Kasumi-1 (cell line): ENCODE measurements at regions not wholly inside any gene's neighbourhood (a gene's known extent, or its start where the extent isn't known, plus 50 kb on each side); places are given as distances from the start of the nearest gene placed in this dataset.
"Not testable (repeated sequence)": the region's sequence is repeated elsewhere in the genome, so short reads cannot be mapped to it uniquely, and the experiment has no call there.

ENCODE experiments used
- DNase-seq, 2 experiments: peaks; one replicate each; lab custom pipeline; 2025; lab: John Stamatoyannopoulos, UW

DNA sequence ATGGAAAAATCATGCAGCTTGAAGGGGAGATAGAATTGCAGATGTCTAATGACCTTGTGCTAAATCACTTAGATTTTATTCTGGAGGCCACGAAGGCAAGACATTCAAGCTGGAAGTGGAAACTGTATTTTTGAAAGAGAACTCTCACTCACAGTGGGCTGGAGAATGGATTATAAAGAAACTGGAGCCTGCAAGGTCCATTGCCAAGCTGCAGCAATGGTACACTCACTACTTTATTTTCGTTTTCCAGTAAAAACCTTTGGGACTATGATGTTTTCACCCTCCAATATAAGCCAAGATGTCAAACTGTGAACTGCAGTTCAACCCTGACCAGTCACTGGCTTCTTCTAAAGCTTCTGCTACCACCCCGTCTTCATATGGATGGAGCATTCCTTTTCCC is 62.0 kb downstream of the SKIDA1 start:
- DNase-seq, result no peak

DNA sequence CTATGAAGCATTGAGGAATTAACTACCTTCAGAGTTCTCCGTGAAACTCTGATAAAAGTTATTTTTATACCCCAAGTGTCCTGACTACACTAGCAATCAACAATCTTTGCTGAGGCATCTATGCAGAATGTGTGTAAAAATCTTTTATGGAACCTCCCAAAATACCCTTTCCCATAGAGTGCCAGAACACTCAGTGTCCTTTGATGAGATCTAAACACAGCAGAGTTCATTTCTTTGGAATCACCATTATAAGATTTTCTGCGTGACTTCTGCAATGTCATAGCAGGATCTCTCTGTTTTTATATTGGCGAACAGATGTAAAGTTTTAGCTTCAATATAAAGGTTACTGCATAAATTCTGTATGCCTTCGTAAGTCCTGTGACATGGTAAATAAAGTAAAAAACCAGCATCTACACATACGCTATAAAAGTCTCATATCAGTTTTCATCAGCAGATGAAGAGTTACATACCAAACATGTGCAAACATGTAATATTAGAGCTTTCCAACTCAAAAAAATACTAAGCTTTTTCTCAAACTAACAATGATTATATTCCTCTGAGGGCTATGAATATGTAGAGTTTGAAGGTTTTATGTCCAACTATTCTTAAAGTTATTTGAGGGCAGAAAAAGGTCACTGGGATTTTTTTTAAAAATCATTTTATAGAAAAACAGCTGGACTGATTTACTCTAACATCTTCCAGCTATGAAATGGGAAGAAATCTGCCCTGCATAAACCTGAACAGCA is 67.2 kb downstream of the SKIDA1 start:
- no peak for DNase-seq

DNA sequence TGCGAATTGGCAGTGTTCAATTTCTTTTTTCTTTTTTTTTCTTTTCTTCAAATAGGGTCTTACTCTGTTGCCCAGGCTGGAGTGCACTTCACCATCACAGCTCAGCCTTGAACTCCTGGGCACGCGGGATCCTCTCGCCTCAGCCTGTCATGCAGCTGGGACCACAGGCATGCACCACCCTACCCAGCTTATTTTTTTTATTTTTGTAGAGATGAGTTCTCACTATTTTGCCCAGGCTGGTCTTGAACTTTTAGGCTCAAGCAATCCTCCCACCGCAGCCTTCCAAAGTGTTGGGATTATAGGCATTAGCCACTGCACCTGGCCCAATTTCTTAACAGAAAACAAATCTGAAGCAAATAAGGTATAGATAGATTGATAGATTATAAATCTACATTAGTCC is 69.3 kb downstream of the SKIDA1 start:
- no peak for DNase-seq

GRCh38 chr10:21452203-21452602 is 73.3 kb downstream of the SKIDA1 start:
- DNase-seq, result no peak

DNA sequence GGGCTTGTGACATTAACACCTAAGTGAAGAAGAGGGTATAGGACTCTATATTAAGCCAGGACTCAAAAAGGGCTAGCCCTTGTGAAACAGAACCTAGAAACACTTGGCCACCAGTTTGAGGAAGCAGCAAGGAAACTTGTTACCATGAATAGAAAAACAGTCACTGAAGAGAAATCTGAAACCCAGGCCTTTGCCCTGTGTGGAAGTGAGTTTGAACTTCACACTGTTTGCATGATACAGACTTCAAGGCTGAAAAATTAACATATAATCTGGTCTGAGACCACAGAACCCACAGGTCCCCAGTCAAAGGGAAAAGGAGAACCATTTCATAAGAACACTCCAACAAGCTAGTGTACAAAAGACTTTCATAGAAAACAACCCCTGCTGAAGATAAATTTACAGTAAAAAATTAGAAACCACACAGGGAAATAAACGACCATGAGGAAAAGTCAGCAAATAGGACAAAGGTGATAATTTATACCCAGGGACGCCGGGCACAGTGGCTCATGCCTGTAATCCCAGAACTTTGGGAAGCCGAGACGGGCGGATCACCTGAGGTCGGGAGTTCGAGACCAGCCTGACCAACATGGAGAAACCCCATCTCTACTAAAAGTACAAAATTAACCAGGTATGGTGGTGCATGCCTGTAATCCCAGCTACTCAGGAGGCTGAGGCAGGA is 76.1 kb downstream of the SKIDA1 start:
- DNase-seq, result peak; percentile 99

GRCh38 chr10:21445163-21445562 is 80.3 kb downstream of the SKIDA1 start:
- DNase-seq, result no peak

DNA sequence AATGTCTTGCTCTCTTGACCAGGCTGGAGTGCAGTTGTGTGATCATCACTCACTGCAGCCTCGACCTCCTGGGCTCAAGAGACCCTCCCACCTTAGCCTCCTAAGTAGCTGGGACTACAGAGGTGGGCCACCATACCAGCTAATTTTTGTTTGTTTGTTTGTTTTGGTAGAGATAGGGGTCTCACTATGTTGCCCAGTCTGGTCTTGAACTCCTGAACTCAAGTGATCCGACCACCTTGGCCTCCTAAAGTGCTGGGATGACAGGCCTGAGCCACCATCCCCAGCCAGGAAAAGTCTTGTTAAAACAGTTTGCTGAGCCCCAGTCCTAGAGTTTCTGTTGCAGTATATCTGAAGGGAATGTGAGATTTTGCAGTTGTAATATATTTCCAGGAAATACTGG is 83.9 kb downstream of the SKIDA1 start:
- no peak for DNase-seq

- not testable (repeated sequence) for DNase-seq
Observed at GRCh38 chr10:21438914-21439313, 86.6 kb downstream of the SKIDA1 start.

DNA sequence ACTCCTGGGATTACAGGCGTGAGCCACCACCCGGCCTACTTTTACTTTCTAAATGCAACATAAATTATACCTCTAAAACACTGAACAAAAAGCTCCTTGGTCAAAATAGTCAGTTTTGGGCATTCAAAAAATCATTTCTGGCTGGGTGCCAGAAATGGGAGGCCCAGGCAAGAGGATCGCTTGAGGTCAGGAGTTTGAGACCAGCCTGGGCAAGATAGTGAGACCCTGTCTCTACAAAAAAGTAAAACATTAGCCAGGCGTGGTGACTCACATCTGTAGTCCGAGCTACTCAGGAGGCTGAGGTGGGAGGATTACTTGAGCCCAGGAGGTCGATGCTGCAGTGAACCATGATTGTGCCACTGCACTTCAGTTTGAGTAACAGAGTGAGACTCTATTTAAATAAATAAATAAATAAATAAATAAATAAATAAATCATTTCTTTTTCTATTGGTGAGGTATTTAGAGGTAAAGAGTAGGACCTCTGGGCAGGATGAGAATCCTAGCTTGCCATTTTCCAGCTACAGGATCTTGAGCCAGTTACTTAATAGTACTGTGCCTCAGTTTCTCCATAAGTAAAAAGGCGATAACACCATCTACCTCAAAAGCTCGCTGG is 87.6 kb downstream of the SKIDA1 start:
- DNase-seq, result no peak

DNA sequence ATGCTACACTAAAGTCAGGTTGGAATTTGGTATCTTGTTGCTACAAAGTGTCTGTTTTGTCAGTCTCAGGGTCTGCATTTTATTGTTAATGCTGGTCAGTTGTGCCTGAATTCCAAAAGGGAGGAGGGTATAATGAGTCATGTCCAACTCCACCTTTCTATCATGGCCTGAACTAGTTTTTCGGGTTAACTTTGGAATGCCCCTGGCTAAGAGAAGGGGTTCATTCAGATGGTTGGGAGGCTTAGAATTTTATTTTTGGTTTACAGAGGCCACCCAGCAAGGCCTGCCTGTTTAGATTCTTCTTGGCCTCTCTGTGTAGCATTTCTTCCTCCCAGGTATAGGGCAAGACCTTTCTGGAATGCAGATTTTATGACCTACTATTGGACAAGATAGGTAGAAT is 93.2 kb downstream of the SKIDA1 start:
- no peak for DNase-seq

DNA sequence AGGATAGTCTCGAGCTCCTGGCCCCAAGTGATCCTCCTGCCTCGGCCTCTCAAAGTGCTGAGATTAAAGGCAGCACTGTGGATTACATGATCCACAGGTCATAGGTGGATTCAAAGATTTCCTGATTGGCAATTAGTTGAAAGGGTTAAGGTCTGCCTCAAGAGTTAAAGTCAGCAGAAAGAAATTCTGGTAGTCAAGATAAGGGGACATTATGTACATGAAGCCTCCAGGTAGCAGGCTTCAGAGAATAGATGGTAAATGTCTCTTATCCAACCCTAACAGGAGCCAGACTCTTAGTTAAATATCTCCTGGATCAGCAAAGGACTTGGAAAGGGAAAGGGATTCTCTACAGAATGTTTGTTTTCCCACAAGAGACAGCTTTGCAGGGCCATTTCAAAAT is 93.7 kb downstream of the SKIDA1 start:
- DNase-seq, result no peak

DNA sequence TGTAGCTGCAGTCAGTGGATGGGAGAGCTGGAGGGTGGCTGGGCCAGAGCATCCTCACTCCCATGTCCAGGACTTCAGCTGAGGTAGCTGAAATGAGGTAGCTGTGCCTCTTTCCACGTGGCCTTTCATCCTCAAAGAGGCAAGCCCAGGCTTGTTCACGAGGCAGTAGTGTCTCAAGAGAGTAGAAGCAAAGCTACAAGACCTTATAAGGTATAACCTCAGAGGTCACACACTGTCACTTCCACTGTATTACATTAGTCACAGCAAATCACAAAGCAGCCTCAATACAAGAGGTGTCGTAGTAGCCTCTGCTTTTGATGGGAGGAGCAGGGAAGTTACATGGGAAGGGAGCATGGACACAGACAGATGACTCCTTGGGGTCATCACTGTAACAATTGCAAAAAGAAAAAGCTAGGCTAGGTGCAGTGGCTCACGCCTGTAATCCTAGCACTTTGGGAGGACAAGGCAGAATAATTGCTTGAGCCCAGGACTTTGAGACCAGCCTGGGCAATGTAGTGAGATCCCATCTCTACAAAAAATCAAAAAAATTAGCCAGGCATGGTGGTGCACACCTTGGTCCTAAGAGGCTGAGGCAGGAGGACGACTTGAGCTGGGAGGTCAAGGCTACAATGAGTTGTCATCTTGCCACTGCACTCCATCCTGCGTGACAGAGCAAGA is 97.5 kb downstream of the SKIDA1 start:
- DNase-seq, result no peak

- DNase-seq, result no peak
Observed at GRCh38 chr10:21424459-21424861, 101.0 kb downstream of the SKIDA1 start.

GRCh38 chr10:21423850-21424249 is 101.6 kb downstream of the SKIDA1 start:
- no peak for DNase-seq

- no peak for DNase-seq
Observed at GRCh38 chr10:21423338-21423737, 102.1 kb downstream of the SKIDA1 start.

GRCh38 chr10:21421794-21422193 is 103.7 kb downstream of the SKIDA1 start:
- DNase-seq, result no peak

DNA sequence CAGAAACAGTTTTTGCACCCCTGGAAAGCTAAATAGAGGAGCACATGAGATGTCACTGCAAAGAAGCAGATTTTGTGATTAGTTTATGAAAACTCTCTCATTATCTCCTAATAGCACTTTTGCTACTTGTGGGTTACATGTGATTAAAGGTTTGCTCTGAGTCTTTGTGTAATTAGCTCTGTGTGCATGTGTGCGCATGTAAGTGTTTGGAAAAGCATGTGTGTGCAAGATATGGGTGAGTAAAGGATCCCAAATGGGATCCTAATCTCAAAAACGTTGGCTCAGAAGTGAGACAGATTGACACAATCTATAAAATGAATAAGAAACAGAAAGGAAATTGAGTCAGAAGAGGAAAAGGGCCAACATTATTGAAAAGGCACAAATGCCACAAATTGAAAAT is 104.5 kb downstream of the SKIDA1 start:
- DNase-seq, result no peak

- DNase-seq, result not testable (repeated sequence)
Observed at GRCh38 chr10:21418981-21419576, 106.4 kb downstream of the SKIDA1 start.

GRCh38 chr10:21417172-21417712 is 108.2 kb downstream of the SKIDA1 start:
- no peak for DNase-seq

DNA sequence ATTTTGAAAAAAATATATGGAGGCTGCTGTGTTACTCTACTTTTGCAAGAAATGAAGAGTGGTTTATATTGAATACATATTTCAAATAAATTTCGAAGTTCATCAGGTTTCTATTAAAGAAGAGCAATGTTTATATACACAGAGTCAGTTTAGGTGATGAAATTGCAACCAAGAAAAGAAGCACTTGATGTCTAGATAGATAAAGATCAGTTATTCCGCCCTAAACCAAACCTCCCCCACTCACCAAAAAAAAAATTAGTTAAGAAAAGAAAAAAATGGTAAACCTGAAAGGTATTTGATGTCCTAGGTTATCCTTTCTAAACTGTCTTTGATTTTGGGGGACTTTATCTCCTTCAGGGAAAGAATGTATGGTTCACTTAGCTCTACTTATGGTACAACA is 111.8 kb downstream of the SKIDA1 start:
- no peak for DNase-seq

DNA sequence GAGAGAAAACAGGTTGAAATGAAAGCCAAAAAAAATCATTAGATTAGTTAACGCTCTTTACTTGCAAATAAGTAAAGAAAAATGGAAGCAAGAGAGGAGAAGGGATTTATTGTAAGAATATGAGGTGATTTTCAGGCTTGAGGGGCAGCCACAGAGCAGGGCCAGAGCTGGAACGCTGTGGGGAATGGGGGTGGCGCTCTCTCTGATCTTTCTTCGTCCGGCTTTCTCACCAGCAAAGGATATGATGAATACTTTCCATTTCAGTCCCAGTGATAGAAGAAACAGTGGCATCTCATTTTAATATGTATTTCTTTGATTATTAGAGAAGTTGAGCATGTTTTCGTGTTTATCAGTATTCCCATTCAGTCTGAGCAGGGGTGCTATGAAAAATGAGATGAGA is 112.2 kb downstream of the SKIDA1 start:
- DNase-seq, result no peak

- DNase-seq, result no peak
Observed at GRCh38 chr10:21406595-21407193, 118.8 kb downstream of the SKIDA1 start.
